ENCODE measurements at regions not wholly inside any gene's neighbourhood (a gene's known extent, or its start where the extent isn't known, plus 50 kb on each side); places are given as distances from the start of the nearest gene placed in this dataset.
"Not testable (repeated sequence)": the region's sequence is repeated elsewhere in the genome, so short reads cannot be mapped to it uniquely, and the experiment has no call there.

DNA sequence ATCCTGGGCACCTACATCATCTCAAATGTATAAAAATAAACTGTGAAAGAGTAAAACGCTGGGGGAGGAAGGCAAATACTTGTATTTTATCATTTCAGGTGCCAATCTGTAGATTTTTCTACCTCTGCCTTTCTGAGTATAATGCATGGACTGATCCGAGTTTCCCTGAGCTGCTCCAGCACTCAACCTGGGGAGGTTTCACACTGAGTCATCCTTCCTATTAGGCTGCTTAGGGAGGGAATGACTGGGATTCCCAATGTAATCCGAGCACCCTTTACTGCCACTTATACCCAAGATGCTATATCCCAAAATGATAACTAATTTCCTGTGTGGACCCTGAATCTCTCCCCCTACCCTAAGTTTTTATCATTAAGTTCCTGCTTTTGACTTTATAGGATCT lies 126.6 kb downstream of the HNRNPD start:
- no peak for DNase-seq

DNA sequence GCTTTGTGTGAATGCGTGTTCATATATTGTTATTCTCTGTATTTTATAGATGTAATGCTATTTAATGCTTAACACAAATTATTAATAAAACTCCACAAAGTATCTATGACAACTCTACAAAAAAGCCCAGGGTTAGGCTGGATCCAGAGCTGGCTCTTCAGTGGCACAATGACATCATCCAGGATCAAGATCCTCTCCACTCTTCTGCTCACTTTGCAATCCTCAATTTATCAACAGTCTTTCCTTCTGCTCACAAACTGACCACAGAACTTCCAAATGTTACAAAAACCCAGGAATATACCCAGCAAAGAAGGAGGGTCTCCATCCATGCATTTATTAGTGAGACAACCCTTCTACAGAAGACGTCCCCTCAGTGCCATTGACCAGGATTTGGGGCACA lies 132.3 kb downstream of the HNRNPD start:
- no peak for DNase-seq

DNA sequence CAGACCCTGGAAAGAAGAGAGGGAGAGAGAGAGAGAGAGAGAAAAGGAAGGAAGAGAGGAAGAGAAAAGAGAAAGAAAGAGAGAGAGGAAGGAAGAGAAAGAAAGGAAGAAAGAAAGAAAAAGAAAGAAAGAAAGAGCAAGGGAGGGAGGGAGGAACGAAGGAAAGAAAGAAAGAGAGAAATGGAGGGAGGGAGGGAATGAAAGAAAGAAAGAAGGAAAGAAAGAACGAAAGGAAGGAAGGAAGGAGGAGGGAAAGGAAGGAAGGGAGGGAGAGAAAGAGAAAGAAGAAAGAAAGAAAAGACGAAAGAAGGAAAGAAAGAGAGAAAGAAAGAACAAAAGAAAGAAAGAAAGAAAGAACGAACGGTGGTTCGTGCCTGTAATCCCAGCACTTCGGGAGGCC lies 133.4 kb downstream of the HNRNPD start:
- DNase-seq = no peak

DNA sequence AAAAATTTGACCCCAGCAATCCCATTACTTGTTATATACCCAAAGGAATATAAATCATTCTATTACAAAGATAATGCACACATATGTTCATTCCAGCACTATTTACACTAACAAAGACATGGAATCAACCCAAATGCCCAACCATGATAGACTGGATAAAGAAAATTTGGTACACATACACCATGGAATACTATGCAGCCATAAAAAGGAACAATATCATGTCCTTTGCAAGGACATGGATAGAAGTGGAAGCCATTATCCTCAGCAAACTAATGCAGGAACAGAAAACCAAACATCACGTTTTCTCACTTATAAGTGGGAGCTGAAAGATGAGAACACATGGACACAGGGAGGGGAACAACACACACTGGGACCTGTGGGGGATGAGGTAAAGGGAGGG lies 136.6 kb downstream of the HNRNPD start:
- DNase-seq = not testable (repeated sequence)

DNA sequence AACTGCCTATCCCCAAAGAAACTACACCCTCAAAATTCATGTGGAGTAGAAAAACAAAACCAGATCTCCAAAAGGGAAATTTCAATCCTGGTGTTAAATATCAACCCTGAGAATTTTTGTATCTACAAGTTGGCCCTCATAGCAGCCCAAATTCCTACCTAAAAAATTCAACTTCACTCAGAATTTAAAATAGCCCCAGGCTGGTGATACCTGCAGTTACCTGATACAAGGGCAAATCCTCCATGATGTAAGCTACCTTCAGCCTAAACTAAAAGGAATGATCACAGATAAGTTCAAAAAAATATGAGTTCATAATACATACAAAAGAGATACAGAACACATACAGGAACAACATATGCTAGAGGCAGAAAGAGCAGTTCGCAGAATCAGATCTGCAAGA lies 138.4 kb downstream of the HNRNPD start:
- no peak for DNase-seq

DNA sequence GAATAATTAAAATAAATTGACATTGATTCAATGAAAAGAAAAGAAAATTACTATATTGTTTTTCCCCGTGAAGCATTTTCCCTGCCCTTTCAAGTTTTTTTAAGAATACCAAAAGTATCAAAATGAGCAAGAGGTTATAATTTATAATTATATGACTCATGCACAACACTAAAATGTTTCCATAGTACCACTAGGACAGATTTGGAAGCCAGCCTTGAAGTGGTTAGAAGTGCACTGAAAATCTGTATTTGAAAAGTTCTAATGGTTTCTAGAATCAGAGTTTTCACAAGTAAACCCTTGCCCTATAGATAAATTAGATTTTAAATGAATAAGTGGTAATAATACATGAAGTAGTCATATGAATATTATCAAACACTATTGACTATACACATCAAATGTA lies 140.9 kb downstream of the HNRNPD start:
- no peak for DNase-seq

DNA sequence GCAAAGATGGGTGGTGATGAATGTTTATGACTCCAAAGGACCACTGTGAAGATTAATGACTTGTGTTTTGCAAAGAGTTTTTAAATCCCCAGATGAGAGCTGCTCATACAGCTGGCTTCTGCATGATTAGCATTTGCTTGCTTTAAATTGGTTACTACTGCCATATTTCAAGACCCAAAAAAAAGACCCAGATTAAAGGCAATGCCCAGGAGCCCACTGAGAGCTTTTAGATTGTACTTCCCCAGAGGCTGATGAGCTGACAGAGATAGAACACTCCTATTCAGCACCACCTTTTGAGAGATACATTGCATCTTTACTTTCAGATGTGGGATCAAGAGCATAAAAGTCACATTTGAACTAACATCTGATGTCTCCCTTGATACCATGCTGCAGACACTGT lies 142.0 kb downstream of the HNRNPD start:
- no peak for DNase-seq

DNA sequence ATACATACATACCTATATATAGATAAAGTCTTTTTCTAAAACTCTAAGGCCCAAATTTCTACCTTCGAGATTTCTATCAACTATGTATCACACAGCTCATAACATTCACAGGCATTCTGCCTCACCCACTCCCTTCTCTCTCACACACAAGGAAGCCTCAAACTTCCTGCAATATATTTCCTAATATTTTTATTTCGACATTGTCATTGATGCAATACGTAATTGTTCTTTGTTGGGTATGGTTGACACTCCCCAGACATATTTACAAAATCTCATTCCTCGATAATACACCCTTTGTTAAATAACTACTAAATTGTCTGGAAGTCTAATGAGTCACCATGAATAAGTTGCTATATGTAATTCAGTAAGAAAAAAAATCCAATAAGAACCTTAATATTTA lies 143.5 kb downstream of the HNRNPD start:
- no peak for DNase-seq

DNA sequence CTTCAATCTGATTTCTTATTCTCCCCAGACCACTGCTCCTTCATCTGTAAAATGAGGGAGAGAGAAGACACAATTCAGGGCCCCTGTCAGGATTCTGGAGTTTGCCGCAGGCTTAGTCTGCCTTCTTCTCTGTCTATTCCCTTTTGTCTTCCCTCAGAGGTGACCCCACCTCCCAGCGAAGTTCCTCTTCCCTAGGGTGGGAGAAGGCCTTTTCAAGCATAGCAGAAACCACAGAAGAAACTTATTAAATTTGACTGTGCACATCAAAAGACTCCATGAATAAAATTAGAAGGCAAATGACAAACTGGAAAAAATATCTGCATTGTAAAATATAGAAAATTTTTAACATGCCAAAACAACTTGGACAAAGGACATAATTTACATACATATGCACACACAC lies 148.8 kb downstream of the HNRNPD start:
- DNase-seq = no peak

DNA sequence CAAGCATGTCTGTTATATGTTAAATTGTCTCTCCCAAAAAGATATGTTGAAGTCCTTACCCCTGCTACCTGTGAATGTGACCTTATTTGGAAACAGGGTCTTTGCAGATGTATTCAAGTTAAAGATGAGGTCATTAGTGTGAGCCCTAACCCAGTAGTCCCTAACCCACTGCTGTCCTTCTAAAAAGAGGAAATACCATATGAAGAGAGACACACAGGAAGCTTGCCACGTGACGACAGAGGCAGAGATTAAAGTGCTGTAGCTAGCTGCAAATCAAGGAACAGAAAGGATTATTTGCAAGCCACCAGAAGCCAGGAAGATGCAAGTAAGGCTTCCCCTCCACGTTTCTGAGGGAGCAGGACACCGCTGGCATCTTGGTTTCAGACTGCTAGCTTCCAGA lies 150.1 kb downstream of the HNRNPD start:
- no peak for DNase-seq

DNA sequence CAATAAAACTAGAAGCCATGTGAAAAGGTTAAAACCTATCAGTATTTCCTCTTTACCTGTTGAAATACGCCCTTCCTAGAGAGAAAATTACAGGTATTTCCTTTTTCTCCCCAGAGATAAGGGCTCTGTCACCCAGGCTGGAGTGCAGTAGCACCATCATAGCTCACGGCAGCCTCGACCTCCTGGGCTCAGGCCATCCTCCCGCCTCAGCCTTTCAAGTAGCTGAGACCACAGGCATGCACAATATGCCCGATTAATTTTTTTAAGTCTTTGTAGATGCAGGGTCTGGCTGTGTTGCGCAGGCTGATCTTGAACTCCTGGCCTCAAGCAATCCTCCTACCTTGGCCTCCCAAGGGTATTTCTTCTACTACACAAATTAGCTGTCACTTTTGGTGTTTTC lies 154.4 kb downstream of the HNRNPD start:
- DNase-seq = no peak

DNA sequence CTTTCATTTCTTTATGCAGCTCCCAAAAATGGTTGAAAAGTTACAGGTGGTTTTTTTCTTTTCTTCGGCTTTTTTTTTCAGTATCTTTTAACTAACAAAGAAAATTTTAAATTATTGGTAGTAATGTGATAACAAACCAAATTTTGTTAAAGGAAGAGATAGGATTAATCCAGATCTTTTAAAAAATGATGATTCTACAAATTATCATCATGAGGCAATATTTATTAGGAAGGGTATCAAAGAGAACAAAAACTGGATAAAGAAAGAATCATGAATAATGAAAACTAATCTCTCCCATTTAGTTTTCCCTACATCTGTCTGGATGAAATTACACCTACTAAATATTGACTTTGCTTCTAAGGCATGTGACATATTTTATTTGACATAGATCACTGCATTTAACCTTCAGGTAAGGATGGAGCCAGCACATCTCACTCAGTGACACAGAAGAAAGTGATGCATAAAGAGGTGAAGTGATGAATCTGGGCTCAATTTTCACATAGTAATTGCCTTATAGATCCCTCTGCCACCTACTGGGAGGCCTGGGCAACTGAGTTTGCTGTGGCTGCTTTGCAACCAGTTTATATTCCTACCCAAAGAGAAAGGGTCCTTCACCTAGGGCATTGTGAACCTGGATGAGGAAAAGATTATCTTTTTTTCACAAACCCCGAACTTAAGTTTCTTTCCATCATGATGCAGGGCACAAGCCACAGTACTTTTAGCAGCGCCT lies 155.6 kb downstream of the HNRNPD start:
- DNase-seq = no peak

DNA sequence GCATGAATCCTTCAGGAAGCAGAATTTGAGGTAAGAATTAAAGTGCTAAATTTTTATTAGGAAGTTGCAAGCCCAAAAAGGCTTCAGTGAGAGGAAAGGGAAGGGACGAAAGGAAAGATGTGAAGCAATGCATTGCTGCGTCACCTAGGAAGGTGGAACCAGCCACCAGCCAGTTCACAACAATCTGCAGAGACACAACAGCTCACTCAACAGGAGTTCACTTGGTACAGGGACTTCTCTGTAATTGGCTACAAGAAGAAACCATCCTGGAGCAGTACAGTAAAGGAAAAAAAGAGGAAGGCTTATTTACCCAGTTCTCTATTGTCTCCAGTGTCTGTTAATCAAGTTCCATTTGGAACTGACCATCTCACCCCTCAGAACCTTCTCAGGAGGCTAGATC lies 157.6 kb downstream of the HNRNPD start:
- no peak for DNase-seq

DNA sequence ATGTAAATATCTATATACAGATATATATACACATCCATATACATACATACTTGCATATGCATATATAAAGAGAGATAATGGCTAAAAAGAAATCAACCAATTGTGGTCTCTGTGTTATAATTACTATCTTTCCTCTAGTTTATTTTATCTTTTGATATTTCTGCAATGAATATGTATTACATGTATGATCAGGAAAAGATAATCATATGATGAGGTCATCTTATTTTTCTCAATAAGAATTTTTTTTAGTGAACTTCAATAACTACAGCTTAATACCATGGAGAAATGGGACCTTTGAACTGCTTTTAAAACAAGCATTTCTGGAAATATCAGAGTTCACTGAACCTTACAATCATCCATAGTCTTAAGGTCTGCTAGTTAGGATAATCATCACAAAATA lies 158.0 kb downstream of the HNRNPD start:
- DNase-seq = no peak

DNA sequence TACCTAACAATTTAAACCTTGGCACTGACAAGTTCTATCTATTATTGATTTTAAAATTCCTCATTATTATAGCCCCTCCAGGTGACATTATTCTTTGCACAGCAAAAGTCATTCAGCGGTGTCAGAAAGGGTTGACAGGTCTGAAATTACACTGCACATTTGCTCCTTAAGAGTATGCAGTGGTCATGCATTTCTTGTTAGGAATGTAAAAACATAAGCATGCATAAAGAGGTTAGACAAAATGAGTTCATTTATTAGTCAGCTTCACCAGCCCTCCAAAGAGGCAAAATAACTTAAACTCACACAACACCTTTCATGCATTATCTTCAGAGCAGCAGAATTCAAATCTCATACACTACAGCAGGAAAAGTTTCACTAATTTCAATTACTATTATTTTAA lies 158.8 kb downstream of the HNRNPD start:
- no peak for DNase-seq

DNA sequence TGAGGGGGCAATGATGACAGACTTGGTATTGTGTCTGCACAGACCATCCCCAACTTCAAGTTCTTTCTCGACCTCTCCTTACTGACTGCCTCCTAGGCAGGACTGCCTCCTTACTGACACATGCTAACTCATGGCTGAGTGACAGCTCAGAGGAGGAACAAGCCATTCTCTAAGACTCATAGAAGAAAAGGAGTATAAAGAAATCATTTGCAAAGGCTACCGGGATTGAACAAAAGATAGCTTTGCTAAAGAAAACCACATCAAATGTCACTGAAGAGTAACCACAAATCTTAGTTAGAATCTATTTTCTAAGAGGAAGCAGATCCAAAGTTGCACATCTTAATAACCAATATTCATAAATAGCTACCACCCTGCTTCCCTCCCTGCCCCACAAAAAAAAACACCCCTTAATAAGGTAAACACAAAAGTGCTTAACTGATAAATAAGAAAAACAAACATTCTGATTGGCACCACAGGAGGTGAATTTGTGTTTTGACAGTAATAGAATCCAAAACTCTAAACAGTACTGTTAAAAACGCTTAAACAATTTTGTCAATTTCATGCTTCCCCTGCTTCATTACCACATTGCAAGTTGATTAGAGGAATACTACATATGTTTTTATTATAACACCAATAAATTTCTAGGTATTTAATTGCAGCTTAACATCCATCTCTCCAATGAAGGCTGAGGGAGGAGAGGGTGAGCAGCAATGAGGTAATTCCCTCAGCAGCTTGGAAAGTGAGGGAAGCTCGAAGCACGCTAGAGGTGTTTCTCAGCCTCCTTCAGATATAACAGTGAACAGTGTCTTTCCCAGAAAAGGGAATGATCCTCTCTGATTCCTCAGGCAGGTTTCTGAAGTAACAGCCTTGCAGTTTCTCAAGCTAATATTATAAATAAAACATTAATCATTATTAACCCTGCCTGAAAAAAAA lies 160.0 kb downstream of the HNRNPD start:
- no peak for DNase-seq

DNA sequence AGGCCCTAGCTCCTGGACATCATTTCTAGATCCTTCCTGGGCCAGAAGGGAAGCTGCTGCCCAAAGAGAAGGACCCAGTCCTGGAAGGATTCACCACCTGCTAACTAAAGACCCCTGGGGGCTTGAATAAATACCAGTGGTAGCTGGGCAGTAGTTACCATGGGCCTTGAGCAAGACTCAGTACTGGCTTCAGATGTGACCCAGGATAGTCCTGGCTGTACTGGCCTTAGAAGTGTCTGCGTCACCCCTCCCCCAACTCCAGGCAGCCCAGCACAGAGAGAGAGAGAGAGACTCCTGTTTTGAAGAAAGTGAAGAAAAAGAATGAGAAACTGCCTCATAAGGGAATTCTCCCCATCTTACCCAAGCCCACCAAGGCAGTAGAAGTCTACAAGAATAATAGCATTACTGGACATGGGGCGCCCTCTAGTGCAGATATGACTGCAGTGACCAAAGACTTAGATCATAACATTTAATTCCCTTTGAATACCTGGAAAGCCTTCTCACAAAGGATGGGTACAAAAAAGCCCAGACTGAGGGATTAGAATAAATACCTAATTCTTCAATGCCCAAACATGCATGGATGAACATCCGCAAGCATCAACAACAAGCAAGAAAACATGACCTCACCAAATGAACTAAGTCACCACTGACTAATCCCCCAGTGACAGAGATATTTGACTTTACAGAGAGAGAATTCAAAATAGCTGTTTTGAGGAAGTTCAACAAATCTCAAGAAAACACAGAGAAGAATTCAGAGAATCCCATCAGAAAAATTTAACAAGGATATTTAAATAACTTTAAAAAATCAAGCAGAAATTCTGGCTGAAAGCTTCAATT lies 171.8 kb downstream of the HNRNPD start:
- DNase-seq = no peak

DNA sequence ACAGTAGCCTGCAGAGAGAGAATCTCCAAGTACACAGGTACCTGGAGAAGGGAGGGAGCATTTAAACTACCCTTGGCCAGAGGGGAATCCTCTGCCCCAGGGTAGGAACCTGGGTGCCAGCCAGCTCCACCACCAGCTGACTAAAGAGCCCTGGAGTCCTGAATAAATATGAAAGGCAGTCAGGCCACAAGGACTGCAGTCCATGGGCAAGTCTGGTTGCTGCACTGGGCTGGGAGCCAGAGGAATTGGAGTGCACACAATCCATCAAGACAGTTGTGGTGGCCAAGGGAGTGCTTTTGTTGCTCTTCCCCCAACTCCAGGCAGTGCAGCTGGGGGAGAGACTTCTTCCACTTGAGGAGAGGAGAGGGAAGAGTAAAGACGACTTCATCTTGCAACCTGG lies 172.5 kb downstream of the HNRNPD start:
- DNase-seq = no peak

DNA sequence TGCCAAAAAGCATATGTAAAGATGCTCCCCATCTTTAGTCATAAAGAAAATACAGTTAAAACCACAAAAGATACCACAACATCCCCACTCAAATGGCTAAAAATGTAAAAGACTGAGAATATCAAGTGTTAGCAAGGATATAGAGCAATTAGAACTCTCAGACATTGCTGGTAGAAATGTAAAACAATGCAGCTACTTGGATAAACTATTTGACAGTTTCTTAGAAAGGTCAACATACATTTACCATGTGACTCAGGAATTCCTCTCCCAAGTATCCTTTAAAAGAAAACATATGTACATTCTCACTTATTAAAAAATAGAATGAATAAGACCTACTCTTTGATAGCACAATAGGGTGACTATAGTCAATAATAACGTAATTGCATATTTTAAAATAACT lies 173.7 kb downstream of the HNRNPD start:
- DNase-seq = no peak

DNA sequence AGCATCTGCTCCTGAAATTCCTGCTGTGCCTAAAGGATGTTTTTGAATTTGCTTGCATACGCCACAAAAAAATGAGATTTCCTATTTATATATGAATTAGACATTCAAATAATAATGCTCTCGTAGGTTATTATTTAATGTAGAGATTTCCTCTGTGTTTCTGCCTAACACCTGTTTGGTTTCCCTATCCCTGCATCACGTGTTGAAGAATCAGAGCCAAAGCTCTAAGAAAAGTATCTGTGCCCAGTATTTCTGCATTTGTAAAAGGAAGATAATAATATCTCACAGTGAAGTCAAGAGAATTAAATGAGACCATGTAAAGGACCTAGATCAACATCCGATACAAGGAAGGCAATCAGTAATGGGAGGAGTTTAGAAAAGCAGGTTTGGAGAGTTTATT lies 179.5 kb downstream of the HNRNPD start:
- DNase-seq = no peak

DNA sequence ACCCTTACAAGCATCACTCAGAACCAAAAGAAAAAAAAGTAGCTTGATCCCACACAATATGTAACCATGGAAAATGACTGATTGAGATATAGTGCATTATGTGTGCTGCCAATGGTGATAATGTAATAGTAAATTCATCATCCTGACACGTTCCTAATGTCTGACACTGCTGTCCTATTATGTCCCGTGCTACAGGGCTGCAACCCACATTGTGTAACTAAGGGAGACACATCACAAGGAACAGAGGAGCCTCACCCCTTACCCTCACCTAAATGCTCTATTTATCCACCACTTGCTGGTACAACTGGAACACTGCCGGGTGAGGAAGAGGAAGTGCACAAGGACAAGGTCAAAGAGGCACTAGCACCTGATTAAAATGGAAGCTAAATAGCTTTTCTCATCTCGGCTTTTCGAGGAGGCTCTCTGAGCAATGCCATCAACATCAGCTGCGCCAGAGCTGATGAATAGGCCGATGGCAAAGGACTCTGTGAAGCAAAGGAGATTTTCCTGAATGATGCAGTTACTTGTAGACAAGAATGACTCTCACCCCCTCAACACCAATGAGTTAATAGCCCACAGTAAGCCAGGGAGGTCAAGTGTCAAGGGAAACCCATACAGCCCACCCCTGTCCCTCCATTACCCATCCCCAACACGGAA lies 181.6 kb downstream of the HNRNPD start:
- DNase-seq = no peak

DNA sequence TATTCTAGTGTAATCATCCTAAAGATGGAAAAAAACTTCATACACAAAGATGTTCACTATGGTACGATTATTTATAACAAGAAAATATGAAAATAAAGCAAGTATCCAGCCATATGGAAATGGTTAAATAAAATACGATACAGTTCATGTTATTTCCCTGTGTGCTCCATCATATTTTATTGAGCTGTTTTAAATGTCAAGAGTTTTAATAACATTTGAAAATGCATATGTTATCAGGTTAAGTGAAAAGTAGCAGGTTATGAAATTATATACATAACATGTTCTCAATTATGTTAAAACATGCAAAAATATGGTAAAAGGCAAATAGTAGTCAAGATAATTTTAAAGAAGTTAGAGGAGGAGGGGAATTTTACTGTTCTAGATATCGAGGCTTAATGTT lies 192.0 kb downstream of the HNRNPD start:
- no peak for DNase-seq

DNA sequence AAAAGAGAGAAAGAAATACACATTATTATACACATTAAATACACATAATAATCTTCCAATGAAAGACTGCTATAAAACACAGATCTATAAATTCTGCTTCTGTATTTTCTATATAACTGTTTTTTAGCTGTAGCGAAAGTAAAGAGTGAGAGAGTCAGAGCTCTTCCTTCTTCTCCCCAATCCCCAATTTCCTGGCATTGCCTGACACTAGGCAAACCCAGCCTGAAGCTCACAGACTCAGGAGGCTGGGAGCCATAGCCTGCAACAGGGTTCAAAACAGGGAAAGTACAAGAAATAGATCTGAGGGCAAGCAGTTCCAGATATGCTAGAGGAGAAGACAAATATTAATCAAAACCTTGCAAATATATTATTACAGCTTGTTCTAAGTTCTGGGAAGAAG lies 201.6 kb downstream of the HNRNPD start:
- no peak for DNase-seq

Data from T1000 (cell line).